GM18517 (cell line): ENCODE measurements at regions not wholly inside any gene's neighbourhood (a gene's known extent, or its start where the extent isn't known, plus 50 kb on each side); places are given as distances from the start of the nearest gene placed in this dataset.
A peak's percentile ranks its signal among the peaks of the same experiment; 100 is the strongest.
"Not testable (repeated sequence)": the region's sequence is repeated elsewhere in the genome, so short reads cannot be mapped to it uniquely, and the experiment has no call there.

Experiments
- ATAC-seq: cut with Tn5 transposase; IDR thresholded peaks from one replicate; pipeline ENCODE4 v1.9.1; 2021; ENCODE audit warnings: mild to moderate bottlenecking, moderate library complexity; ENCODE audit not compliant: unreplicated experiment

- no peak for ATAC-seq
Observed at GRCh38 chr5:97575322-97575721, 392.3 kb upstream of the RIOK2 start.

- no peak for ATAC-seq
Observed at GRCh38 chr5:97576956-97577355, 393.9 kb upstream of the RIOK2 start.

GRCh38 chr5:97579977-97580376, 396.9 kb upstream of the RIOK2 start:
- not testable (repeated sequence) for ATAC-seq

DNA sequence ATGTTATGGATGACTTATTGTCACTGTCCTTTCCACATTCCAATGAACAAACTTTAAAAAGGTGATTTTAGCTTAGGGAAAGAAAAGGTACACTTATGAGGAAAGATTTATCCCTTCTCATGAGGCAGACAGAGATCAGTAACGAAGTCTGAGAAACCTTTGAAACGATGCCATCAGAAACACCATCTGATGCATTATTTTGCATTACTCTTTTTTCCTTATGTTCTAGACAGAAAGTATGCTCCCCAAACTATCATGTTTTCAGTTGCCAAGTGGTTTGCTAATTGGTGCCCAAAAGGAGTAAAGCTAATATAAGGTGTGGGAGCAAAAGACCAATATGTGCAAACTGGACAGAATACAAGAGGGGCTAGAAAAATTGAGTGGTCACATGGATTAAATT, 397.7 kb upstream of the RIOK2 start:
- ATAC-seq: no peak

DNA sequence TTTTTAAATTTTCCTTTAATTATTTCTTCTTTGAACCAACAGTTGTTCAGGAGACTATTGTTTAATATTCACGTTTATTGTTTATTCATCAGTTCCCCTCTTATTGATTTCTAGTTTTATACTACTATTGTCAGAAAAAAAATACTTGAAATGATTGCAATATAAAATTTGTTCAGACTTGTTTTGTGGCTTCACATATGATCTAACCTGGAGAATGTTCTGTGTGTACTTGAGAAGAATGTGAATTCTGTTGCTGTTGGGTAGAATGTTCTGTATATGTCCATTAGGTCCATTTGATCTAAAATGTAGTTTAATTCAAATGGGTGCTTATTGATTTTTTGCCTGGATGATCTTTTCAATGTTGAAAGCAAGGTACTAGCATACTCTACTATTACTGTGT, 408.7 kb upstream of the RIOK2 start:
- ATAC-seq: no peak

GRCh38 chr5:97600486-97600885, 417.4 kb upstream of the RIOK2 start:
- no peak for ATAC-seq

DNA sequence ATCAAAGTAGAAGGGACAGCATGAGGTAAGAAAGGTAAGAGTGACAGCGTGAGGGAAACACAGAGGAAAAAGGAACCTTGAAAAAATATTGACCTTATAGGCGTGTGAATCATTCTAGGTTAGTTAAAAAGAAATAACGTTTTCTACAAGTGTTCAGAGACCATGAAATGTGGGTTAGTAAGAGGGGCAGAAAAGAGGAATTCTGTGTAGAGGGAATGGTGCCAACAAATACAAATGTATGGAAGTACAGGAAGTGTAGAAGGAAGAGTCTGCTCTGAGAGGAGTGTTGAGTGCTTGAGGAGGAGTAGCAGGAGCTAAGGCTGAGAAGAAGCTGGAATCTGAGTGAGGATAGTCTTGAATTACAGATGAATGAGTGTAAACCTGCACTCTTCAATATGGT, 418.6 kb upstream of the RIOK2 start:
- no peak for ATAC-seq

DNA sequence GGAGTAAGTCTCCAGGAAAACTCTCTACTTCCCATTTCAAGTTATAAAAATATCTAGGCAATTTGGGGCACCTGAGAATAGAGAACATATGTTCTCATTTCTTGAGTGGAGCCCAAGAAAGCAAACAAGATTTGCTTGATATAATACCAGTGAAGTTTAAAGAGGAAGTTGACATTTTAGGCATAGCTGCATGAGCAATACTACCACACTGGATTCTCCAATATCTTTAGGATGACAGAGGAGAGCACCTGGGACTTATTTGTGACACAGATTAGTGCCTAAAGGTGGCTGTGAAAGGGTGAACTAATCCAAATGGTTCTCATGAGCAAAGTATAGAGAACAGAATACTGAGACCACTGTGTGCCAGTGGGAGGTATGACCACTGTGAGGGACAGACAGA, 423.5 kb upstream of the RIOK2 start:
- no peak for ATAC-seq

GRCh38 chr5:97608501-97608900, 425.5 kb upstream of the RIOK2 start:
- no peak for ATAC-seq

GRCh38 chr5:97618721-97619120, 435.7 kb upstream of the RIOK2 start:
- ATAC-seq: no peak

DNA sequence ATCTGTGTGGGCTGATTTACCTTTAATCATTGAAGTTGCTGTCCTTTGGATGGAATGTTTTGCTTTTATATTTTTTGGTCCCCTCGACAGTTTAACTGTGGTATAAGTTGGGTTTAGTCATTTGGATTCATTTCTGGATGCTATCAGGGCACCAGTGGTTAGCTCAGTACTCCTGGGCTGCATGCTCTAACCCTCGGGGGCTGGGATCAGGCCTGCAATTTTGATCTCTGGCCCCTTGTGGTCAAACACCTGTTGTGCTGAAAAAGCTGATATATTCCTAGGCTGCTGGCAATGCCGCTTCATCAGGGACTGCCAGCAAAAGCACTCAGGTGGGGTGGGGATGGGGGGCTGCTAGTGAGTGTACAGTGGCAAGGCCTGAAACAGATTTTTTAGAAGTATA, 440.4 kb upstream of the RIOK2 start:
- no peak for ATAC-seq

DNA sequence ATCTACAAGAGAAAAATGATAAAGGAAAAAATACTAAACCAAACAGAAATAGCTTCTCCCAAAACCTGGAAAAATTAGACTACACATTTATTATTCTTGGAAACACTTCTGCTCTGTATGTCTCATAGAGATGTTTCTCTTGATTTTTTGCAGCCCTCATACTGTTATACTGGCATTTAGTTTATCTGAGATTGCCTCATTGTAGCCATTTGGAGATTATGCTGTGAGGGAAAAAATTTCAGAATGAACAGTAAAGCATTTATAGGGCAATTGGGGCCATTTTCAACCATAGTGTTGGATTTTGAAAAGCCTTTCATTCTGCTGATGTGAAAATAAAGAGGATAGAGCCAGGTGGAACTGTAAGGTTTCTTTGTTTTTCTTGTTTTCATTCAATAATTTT, 441.8 kb upstream of the RIOK2 start:
- ATAC-seq: no peak

GRCh38 chr5:97627272-97627671, 444.2 kb upstream of the RIOK2 start:
- ATAC-seq: no peak

DNA sequence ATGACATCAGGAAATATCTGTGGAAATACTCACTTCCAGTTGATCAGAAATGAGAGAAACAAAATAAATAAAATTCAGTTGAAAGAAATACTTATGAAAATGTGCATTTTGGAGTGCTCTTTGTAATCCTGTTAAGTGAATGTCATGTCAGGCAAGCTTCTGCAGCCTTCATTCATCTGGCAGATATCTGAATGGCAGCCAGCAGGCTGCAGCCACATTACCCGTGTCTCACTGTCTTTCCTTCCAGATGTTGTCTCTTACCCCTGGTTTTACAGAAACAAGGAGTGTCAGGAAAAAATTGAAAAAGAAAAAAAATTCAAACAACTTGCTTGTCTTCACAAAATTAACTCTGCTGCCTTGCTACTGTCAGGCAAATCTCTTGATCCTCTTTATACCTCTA, 445.0 kb upstream of the RIOK2 start:
- ATAC-seq: no peak

DNA sequence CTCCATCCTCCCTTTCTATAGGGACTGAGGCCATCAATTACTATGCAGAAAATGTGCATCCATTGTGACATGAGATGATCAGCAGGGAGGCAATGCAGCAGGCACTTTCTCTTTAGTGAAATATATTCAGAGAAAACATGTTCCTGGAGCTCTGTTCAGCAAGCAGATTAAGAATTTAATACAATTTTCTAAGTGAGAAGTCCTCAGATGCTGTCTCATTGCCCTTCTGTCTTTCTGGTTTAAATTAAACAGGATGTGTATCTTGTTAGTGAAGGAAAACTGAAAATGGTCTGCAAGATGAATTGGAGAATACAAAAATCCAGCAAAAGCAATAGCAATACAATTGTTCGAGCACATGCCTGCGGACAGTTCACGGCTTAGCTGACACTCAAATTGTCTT, 445.8 kb upstream of the RIOK2 start:
- no peak for ATAC-seq

- ATAC-seq: no peak
Observed at GRCh38 chr5:97629276-97629675, 446.2 kb upstream of the RIOK2 start.

DNA sequence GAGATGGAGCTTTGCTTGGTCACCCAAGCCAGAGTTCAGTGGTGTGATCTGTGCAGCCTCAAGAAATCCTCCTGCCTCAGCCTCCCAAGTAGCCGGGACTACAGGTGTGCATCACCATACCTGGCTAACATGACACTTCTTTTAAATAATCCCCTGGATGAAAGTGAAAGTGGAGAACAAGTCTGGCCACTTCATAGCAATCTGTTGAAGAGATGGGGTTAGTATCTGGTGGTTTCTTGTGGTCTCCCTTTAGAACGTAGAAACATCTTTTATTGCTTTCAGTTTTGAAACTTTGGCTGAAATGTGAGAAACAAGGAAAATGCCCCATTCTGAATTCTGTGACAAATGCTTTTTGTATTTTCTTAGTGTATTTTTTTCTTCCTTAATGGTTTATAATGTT, 452.5 kb upstream of the RIOK2 start:
- peak; percentile 71 for ATAC-seq

GRCh38 chr5:97636766-97637165, 453.7 kb upstream of the RIOK2 start:
- no peak for ATAC-seq

- ATAC-seq: no peak
Observed at GRCh38 chr5:97641081-97641480, 458.0 kb upstream of the RIOK2 start.

DNA sequence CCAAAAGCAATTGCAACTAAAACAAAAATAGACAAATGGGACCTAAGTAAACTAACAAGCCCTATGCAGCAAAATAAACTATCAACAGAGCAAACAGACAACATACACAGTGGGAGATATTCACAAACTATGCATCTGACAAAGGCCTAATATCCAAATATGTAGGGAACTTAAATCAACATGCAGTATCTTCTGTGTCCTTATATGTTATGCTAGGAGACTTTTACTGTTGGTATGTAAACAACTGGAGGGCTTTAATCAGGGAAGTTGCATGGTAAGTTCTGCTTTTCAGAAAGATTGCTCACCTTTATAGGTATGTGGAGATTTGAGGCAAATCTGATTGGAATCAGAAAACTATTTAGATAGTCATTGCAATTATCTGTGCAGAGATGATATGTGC, 461.2 kb upstream of the RIOK2 start:
- ATAC-seq: no peak

DNA sequence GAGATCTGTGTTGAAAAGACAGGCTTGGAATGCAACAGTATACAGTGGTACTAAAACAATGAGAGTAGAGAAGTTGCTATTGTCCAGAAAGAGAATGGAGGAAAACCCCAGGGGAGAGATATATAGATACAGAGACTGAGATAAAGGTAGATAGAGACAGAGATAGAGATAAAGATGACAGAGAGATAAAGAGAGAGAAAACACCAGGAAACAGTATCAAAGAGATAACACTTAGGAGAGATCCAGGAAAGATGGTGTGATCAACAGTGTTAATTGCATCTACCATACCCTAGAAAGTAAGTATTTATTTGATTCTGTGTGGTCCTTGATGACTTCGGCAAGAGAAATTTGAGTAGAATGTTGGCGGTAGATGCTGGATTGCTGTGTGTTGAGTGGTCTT, 461.8 kb upstream of the RIOK2 start:
- no peak for ATAC-seq

DNA sequence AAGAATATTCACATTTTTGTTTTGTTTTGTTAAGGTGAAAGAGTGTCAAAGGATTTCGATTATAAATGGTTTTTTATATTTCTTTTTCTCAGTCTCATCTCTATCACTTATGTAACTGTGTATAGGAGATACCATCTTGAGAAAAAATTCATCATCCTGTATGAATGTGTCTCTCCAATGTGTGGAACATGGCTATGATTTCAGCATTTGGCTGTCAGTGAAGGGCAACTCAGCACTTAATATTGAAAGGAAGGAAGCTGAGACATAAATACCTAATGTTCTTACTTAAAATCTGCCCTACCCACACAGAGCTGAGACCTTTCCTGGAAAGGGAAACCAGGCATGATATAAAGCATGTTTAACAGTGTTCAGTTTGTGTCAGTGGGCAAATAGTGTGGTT, 474.2 kb upstream of the RIOK2 start:
- ATAC-seq: no peak

DNA sequence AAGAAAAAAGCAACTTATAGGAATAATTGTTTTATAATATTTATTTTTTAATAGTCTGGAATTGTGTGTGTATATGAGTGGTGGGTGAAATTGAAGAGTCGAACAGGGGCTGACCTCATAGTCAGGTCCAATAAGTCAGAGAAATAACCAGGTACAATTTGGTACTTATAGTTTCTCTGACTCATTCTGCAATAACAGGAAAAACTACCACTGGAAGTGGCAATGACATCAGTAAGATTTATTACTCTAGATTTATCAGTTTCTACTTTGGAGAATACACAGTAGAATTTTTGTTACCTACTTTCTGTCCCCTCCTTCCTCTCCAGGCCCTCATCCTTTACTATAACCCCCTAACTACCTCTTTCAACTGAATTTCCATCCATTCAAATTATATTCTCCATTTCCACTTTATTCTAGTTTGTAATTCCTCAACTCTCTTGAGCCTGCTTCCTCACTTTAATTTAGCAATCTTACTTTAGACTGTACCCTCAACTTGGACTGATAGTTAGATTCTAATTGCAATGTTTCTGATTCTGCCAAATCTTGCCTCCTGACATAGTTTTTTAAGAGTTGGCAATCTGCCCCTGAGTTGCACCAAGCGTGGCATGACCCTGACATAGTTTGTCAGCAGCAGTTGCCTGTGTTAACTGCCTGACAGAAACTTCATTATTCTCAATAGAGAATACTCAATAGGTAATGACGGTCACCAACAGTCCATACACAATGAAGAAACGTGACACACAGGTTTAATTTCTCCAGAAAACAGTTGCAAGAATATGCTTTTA, 475.3 kb upstream of the RIOK2 start:
- no peak for ATAC-seq
